ENCODE measurements at regions not wholly inside any gene's neighbourhood (a gene's known extent, or its start where the extent isn't known, plus 50 kb on each side); places are given as distances from the start of the nearest gene placed in this dataset.
A peak's percentile ranks its signal among the peaks of the same experiment; 100 is the strongest.
"Not testable (repeated sequence)": the region's sequence is repeated elsewhere in the genome, so short reads cannot be mapped to it uniquely, and the experiment has no call there.

DNA sequence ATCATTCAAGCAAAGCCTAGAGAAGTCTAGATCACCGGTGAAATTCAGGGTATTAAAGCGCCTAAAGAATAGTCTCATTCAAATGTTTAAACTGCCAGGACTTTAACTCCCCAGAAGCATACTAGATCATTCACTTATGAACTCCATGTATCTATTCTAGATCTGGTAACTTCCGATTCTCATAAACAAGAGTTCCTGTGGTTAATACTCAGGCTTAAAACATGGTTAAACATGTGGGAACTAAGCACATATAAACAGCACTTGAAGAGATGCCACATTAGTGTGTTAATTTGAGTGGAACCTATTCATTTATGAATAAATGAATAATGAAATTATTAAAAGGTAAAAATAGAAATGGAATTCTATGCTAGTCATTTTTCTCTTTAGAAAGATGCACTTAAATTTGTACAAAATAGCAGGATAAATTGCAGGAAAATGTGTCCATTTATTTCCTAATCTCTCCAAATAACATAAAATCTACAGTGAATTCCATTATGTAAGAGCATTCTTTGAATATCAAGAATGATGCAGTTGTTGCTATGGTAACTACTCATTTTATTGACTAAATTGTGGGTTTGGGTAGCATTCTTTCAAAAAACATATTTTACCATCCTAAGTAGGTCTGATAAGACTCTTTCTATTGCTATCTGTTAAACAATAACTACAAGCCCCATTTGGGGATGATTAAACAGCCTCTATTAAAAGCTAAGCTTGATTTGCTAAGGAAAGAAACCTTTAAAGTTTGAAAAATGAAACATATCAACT lies 147.6 kb upstream of the TMEM168 start:
- no CpG with 5 or more reads among the region's 3 CpGs for WGBS (ENCODE audit: insufficient coverage, low lambda C conversion rate)
- Histone ChIP-seq H3K9me3 (ENCODE audit: control insufficient read depth, low read depth, low read length) (no peaks in the 10 kb centered on the region), H3K4me3 (ENCODE audit: low read length) (peak overlapping the region; percentile 92), H3K36me3 (ENCODE audit: control insufficient read depth, insufficient read depth, low read length) (peaks cover 6% of the 10 kb centered on the region), H3K27me3 (ENCODE audit: control insufficient read depth, insufficient read depth, low read length) (no peaks in the 10 kb centered on the region), H3K27ac (ENCODE audit: low read length) (peak overlapping the region; percentile 90), H3K4me1 (ENCODE audit: control insufficient read depth, insufficient read depth, low read length) (peaks cover 7% of the 10 kb centered on the region)
- DNase-seq, result no peak

- H3K4me3 ChIP-seq (ENCODE audit: low read length), result no peak overlapping the region
- 100% methylated on average over 2 of the region's 3 CpGs for WGBS (ENCODE audit: insufficient coverage, low lambda C conversion rate)
- peaks cover 6% of the 10 kb centered on the region for H3K36me3 ChIP-seq (ENCODE audit: control insufficient read depth, insufficient read depth, low read length)
- no peaks in the 10 kb centered on the region for H3K9me3 ChIP-seq (ENCODE audit: control insufficient read depth, low read depth, low read length)
- no peak for DNase-seq
- peaks cover 4% of the 10 kb centered on the region for H3K4me1 ChIP-seq (ENCODE audit: control insufficient read depth, insufficient read depth, low read length)
- no peak overlapping the region for H3K27ac ChIP-seq (ENCODE audit: low read length)
- H3K27me3 ChIP-seq (ENCODE audit: control insufficient read depth, insufficient read depth, low read length), result no peaks in the 10 kb centered on the region
These were observed 143.4 kb upstream of the TMEM168 start for GRCh38 chr7:112933598-112933997.

- 100% methylated on average over 1 of the region's 2 CpGs for WGBS (ENCODE audit: insufficient coverage, low lambda C conversion rate)
These were observed 140.6 kb upstream of the TMEM168 start for GRCh38 chr7:112930787-112931186.

GRCh38 chr7:112929421-112929820 lies 139.2 kb upstream of the TMEM168 start:
- H3K27ac ChIP-seq (ENCODE audit: low read length), result no peak overlapping the region
- H3K4me3 ChIP-seq (ENCODE audit: low read length), result no peak overlapping the region
- no peaks in the 10 kb centered on the region for H3K4me1 ChIP-seq (ENCODE audit: control insufficient read depth, insufficient read depth, low read length)
- WGBS (ENCODE audit: insufficient coverage, low lambda C conversion rate), result 95% methylated on average over 2 of the region's 3 CpGs
- peaks cover 3% of the 10 kb centered on the region for H3K36me3 ChIP-seq (ENCODE audit: control insufficient read depth, insufficient read depth, low read length)
- no peaks in the 10 kb centered on the region for H3K27me3 ChIP-seq (ENCODE audit: control insufficient read depth, insufficient read depth, low read length)
- no peak for DNase-seq
- H3K9me3 ChIP-seq (ENCODE audit: control insufficient read depth, low read depth, low read length), result no peaks in the 10 kb centered on the region

More at GRCh38 chr7:112930787-112931186, 140.6 kb upstream of the TMEM168 start:
- no peaks in the 10 kb centered on the region for H3K4me1 ChIP-seq (ENCODE audit: control insufficient read depth, insufficient read depth, low read length)
- no peaks in the 10 kb centered on the region for H3K27me3 ChIP-seq (ENCODE audit: control insufficient read depth, insufficient read depth, low read length)
- peaks cover 3% of the 10 kb centered on the region for H3K36me3 ChIP-seq (ENCODE audit: control insufficient read depth, insufficient read depth, low read length)
- DNase-seq, result no peak
- no peak overlapping the region for H3K4me3 ChIP-seq (ENCODE audit: low read length)
- no peaks in the 10 kb centered on the region for H3K9me3 ChIP-seq (ENCODE audit: control insufficient read depth, low read depth, low read length)
- no peak overlapping the region for H3K27ac ChIP-seq (ENCODE audit: low read length)

- H3K4me3 ChIP-seq (ENCODE audit: low read length), result no peak overlapping the region
- H3K9me3 ChIP-seq (ENCODE audit: control insufficient read depth, low read depth, low read length), result peaks cover 4% of the 10 kb centered on the region
- no peaks in the 10 kb centered on the region for H3K36me3 ChIP-seq (ENCODE audit: control insufficient read depth, insufficient read depth, low read length)
- no peak for DNase-seq
- no peaks in the 10 kb centered on the region for H3K27me3 ChIP-seq (ENCODE audit: control insufficient read depth, insufficient read depth, low read length)
- no peak overlapping the region for H3K27ac ChIP-seq (ENCODE audit: low read length)
- no peaks in the 10 kb centered on the region for H3K4me1 ChIP-seq (ENCODE audit: control insufficient read depth, insufficient read depth, low read length)
These were observed 135.8 kb upstream of the TMEM168 start for GRCh38 chr7:112926018-112926417.

DNA sequence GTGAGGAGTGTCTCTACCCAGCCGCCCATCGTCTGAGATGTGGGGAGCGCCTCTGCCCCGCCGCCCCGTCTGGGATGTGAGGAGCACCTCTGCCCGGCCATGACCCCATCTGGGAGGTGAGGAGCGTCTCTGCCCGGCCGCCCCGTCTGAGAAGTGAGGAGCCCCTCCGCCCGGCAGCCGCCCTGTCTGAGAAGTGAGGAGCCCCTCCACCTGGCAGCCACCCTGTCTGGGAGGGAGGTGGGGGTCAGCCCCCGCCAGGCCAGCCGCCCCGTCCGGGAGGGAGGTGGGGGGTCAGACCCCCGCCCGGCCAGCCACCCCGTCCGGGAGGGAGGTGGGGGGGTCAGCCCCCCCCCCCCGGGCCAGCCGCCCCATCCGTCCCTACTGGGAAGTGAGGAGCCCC lies 132.4 kb upstream of the TMEM168 start:
- not testable (repeated sequence) for DNase-seq; H3K9me3 ChIP-seq (ENCODE audit: control insufficient read depth, low read depth, low read length); H3K4me3 ChIP-seq (ENCODE audit: low read length); H3K27me3 ChIP-seq (ENCODE audit: control insufficient read depth, insufficient read depth, low read length); H3K27ac ChIP-seq (ENCODE audit: low read length); H3K4me1 ChIP-seq (ENCODE audit: control insufficient read depth, insufficient read depth, low read length); H3K36me3 ChIP-seq (ENCODE audit: control insufficient read depth, insufficient read depth, low read length)
- no CpG with 5 or more reads among the region's 25 CpGs for WGBS (ENCODE audit: insufficient coverage, low lambda C conversion rate)

DNA sequence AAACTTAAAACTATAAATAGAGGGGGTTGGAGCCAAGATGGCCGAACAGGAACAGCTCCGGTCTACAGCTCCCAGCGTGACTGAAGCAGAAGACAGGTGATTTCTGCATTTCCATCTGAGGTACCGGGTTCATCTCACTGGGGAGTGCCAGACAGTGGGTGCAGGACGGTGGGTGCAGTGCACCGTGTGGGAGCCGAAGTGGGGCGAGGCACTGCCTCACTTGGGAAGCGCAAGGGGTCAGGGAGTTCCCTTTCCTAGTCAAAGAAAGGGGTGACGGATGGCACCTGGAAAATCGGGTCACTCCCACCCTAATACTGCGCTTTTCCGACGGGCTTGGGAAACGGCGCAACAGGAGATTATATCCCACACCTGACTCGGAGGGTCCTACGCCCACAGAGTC lies 126.2 kb upstream of the TMEM168 start:
- H3K27ac ChIP-seq (ENCODE audit: low read length); H3K4me1 ChIP-seq (ENCODE audit: control insufficient read depth, insufficient read depth, low read length); H3K36me3 ChIP-seq (ENCODE audit: control insufficient read depth, insufficient read depth, low read length); DNase-seq; H3K9me3 ChIP-seq (ENCODE audit: control insufficient read depth, low read depth, low read length); H3K4me3 ChIP-seq (ENCODE audit: low read length); H3K27me3 ChIP-seq (ENCODE audit: control insufficient read depth, insufficient read depth, low read length): not testable (repeated sequence)
- WGBS (ENCODE audit: insufficient coverage, low lambda C conversion rate), result no CpG with 5 or more reads among the region's 18 CpGs

- Histone ChIP-seq H3K27me3 (ENCODE audit: control insufficient read depth, insufficient read depth, low read length) (no peaks in the 10 kb centered on the region), H3K4me3 (ENCODE audit: low read length) (no peak overlapping the region), H3K9me3 (ENCODE audit: control insufficient read depth, low read depth, low read length) (peaks cover 21% of the 10 kb centered on the region), H3K36me3 (ENCODE audit: control insufficient read depth, insufficient read depth, low read length) (peaks cover 11% of the 10 kb centered on the region), H3K27ac (ENCODE audit: low read length) (no peak overlapping the region), H3K4me1 (ENCODE audit: control insufficient read depth, insufficient read depth, low read length) (no peaks in the 10 kb centered on the region)
- no CpG with 5 or more reads among the region's 2 CpGs for WGBS (ENCODE audit: insufficient coverage, low lambda C conversion rate)
- no peak for DNase-seq
These were observed 117.9 kb upstream of the TMEM168 start for GRCh38 chr7:112908086-112908485.

GRCh38 chr7:112907658-112908057 lies 117.5 kb upstream of the TMEM168 start:
- no peak overlapping the region for H3K27ac ChIP-seq (ENCODE audit: low read length)
- H3K4me1 ChIP-seq (ENCODE audit: control insufficient read depth, insufficient read depth, low read length), result no peaks in the 10 kb centered on the region
- H3K9me3 ChIP-seq (ENCODE audit: control insufficient read depth, low read depth, low read length), result peaks cover 23% of the 10 kb centered on the region
- no peak overlapping the region for H3K4me3 ChIP-seq (ENCODE audit: low read length)
- no peaks in the 10 kb centered on the region for H3K27me3 ChIP-seq (ENCODE audit: control insufficient read depth, insufficient read depth, low read length)
- peaks cover 11% of the 10 kb centered on the region for H3K36me3 ChIP-seq (ENCODE audit: control insufficient read depth, insufficient read depth, low read length)
- WGBS (ENCODE audit: insufficient coverage, low lambda C conversion rate), result 100% methylated on average over 1 of the region's 1 CpG
- no peak for DNase-seq

GRCh38 chr7:112905950-112906349 lies 115.8 kb upstream of the TMEM168 start:
- Histone ChIP-seq H3K4me1 (ENCODE audit: control insufficient read depth, insufficient read depth, low read length) (no peaks in the 10 kb centered on the region), H3K27ac (ENCODE audit: low read length) (no peak overlapping the region), H3K36me3 (ENCODE audit: control insufficient read depth, insufficient read depth, low read length) (peaks cover 11% of the 10 kb centered on the region), H3K9me3 (ENCODE audit: control insufficient read depth, low read depth, low read length) (peaks cover 29% of the 10 kb centered on the region), H3K27me3 (ENCODE audit: control insufficient read depth, insufficient read depth, low read length) (no peaks in the 10 kb centered on the region), H3K4me3 (ENCODE audit: low read length) (no peak overlapping the region)
- no peak for DNase-seq

GRCh38 chr7:112905413-112905812 lies 115.2 kb upstream of the TMEM168 start:
- no peak overlapping the region for H3K4me3 ChIP-seq (ENCODE audit: low read length)
- DNase-seq, result no peak
- peaks cover 27% of the 10 kb centered on the region for H3K9me3 ChIP-seq (ENCODE audit: control insufficient read depth, low read depth, low read length)
- H3K27me3 ChIP-seq (ENCODE audit: control insufficient read depth, insufficient read depth, low read length), result no peaks in the 10 kb centered on the region
- H3K4me1 ChIP-seq (ENCODE audit: control insufficient read depth, insufficient read depth, low read length), result no peaks in the 10 kb centered on the region
- H3K27ac ChIP-seq (ENCODE audit: low read length), result no peak overlapping the region
- H3K36me3 ChIP-seq (ENCODE audit: control insufficient read depth, insufficient read depth, low read length), result peaks cover 8% of the 10 kb centered on the region

Data from large intestine (tissue), 3 donors.